ENCODE measurements at regions not wholly inside any gene's neighbourhood (a gene's known extent, or its start where the extent isn't known, plus 50 kb on each side); places are given as distances from the start of the nearest gene placed in this dataset.
"Not testable (repeated sequence)": the region's sequence is repeated elsewhere in the genome, so short reads cannot be mapped to it uniquely, and the experiment has no call there.

GRCh38 chr22:22368516-22368915 lies 123.9 kb downstream of the VPREB1 start:
- intact Hi-C loops (cut with micrococcal nuclease; ENCODE audit: unreplicated experiment): no loop called here
- TF ChIP-seq EZH2phosphoT487 (IDR thresholded peaks at IDR 0.05; ENCODE audit: borderline replicate concordance, low read depth, low read length): no peak
- POLR2A ChIA-PET: interaction anchor here (0.9 to 3.0 kb wide), 3 partner anchors 11 to 167 kb away, joined by 3 to 12 read pairs (median 4); no protein-coding TSS in a partner anchor

GRCh38 chr22:22369219-22369963 lies 124.8 kb downstream of the VPREB1 start:
- H4K20me1 ChIP-seq (ENCODE audit: insufficient read depth, low read length); H3K36me3 ChIP-seq (ENCODE audit: insufficient read depth, low read length); H3K9me2 ChIP-seq (ENCODE audit: insufficient read depth, low read length); intact Hi-C loops (cut with micrococcal nuclease; ENCODE audit: unreplicated experiment); H3K79me2 ChIP-seq (ENCODE audit: insufficient read depth, low read depth, low read length); H3K9me3 ChIP-seq (ENCODE audit: low read length): not testable (repeated sequence)
- Histone ChIP-seq H3K4me1 (ENCODE audit: insufficient read depth, low read length, poor library complexity, severe bottlenecking) (peaks cover 77% of the 10 kb centered on the region), H3K4me2 (ENCODE audit: low read length) (peak overlapping the region; percentile 90), H3K4me3 (ENCODE audit: low read depth, low read length, poor library complexity, severe bottlenecking) (peak overlapping the region; percentile 64), H3K27ac (ENCODE audit: low read depth, low read length, poor library complexity, severe bottlenecking) (peak overlapping the region; percentile 92), H2AFZ (ENCODE audit: low read length) (peak overlapping the region; percentile 36; the same call in 1 of the 2 replicates)
- ChIA-PET CTCF (ENCODE audit: unreplicated experiment) (interaction anchor here (0.6 to 1.3 kb wide), 3 partner anchors 11 to 63 kb away, joined by 3 read pairs; no protein-coding TSS in a partner anchor), POLR2A (interaction anchor here (0.6 to 3.0 kb wide), 6 partner anchors 11 to 179 kb away, joined by 3 to 12 read pairs (median 3); no protein-coding TSS in a partner anchor)
- peak; percentile 94 for DNase-seq (ENCODE audit: low spot score)
- TSS peak; percentile 94 for BruUV-seq (replicated peaks)
- TF ChIP-seq CTCF (conservative IDR thresholded peaks at IDR 0.05; ENCODE audit: low read length): peak; percentile 80

More at GRCh38 chr22:22368516-22368915, 123.9 kb downstream of the VPREB1 start:
- H3K9me3 ChIP-seq (ENCODE audit: low read length): no peaks in the 10 kb centered on the region
- peaks cover 73% of the 10 kb centered on the region for H3K4me1 ChIP-seq (ENCODE audit: insufficient read depth, low read length, poor library complexity, severe bottlenecking)
- H3K4me3 ChIP-seq (ENCODE audit: low read depth, low read length, poor library complexity, severe bottlenecking): peak overlapping the region; percentile 64
- no peaks in the 10 kb centered on the region for H4K20me1 ChIP-seq (ENCODE audit: insufficient read depth, low read length)
- H3K36me3 ChIP-seq (ENCODE audit: insufficient read depth, low read length): no peaks in the 10 kb centered on the region
- no peaks in the 10 kb centered on the region for H3K79me2 ChIP-seq (ENCODE audit: insufficient read depth, low read depth, low read length)
- no peak for DNase-seq (ENCODE audit: low spot score)
- H3K27ac ChIP-seq (ENCODE audit: low read depth, low read length, poor library complexity, severe bottlenecking): peak overlapping the region; percentile 92
- CTCF ChIA-PET (ENCODE audit: unreplicated experiment): interaction anchor here (1.3 kb wide), 1 partner anchor 41 kb away, joined by 3 read pairs; no protein-coding TSS in a partner anchor
- no peaks in the 10 kb centered on the region for H3K9me2 ChIP-seq (ENCODE audit: insufficient read depth, low read length)
- H3K4me2 ChIP-seq (ENCODE audit: low read length): peak overlapping the region; percentile 90
- no TSS peak for BruUV-seq (replicated peaks)
- 0 out of 2 replicates have a peak overlapping the region, but pooled peaks have one; percentile 2 for H2AFZ ChIP-seq (ENCODE audit: low read length)

GRCh38 chr22:22369964-22370270 lies 125.3 kb downstream of the VPREB1 start:
- peak; percentile 84 for DNase-seq (ENCODE audit: low spot score)
- no peaks in the 10 kb centered on the region for H3K9me2 ChIP-seq (ENCODE audit: insufficient read depth, low read length)
- intact Hi-C loops (cut with micrococcal nuclease; ENCODE audit: unreplicated experiment): no loop called here
- H3K27ac ChIP-seq (ENCODE audit: low read depth, low read length, poor library complexity, severe bottlenecking): peak overlapping the region; percentile 92
- H3K4me1 ChIP-seq (ENCODE audit: insufficient read depth, low read length, poor library complexity, severe bottlenecking): peaks cover 82% of the 10 kb centered on the region
- H4K20me1 ChIP-seq (ENCODE audit: insufficient read depth, low read length): no peaks in the 10 kb centered on the region
- POLR2A ChIA-PET: interaction anchor here (0.6 to 3.0 kb wide), 4 partner anchors 10 to 180 kb away, joined by 3 to 12 read pairs (median 3); no protein-coding TSS in a partner anchor
- no peaks in the 10 kb centered on the region for H3K79me2 ChIP-seq (ENCODE audit: insufficient read depth, low read depth, low read length)
- H3K36me3 ChIP-seq (ENCODE audit: insufficient read depth, low read length): no peaks in the 10 kb centered on the region
- H3K9me3 ChIP-seq (ENCODE audit: low read length): no peaks in the 10 kb centered on the region
- TF ChIP-seq CTCF (conservative IDR thresholded peaks at IDR 0.05; ENCODE audit: low read length): no peak
- TF ChIP-seq EZH2phosphoT487 (IDR thresholded peaks at IDR 0.05; ENCODE audit: borderline replicate concordance, low read depth, low read length): no peak
- CTCF ChIA-PET (ENCODE audit: unreplicated experiment): interaction anchor here (0.6 to 0.7 kb wide), 2 partner anchors 11 to 62 kb away, joined by 3 read pairs; no protein-coding TSS in a partner anchor
- peak overlapping the region; percentile 36; the same call in 1 of the 2 replicates for H2AFZ ChIP-seq (ENCODE audit: low read length)
- no TSS peak for BruUV-seq (replicated peaks)
- H3K4me2 ChIP-seq (ENCODE audit: low read length): peak overlapping the region; percentile 90
- peak overlapping the region; percentile 64 for H3K4me3 ChIP-seq (ENCODE audit: low read depth, low read length, poor library complexity, severe bottlenecking)
